VCaP (cell line): ENCODE measurements at regions not wholly inside any gene's neighbourhood (a gene's known extent, or its start where the extent isn't known, plus 50 kb on each side); places are given as distances from the start of the nearest gene placed in this dataset.
A peak's percentile ranks its signal among the peaks of the same experiment; 100 is the strongest.

Experiments
- H3K27ac ChIP-seq: fragments of 450-650 bp; 2 replicates; pipeline ENCODE4 v1.5.1; 2017
- TF ChIP-seq, protein P1 (sequence below): fragments of 450-650 bp; conservative IDR thresholded peaks from 2 replicates; pipeline ENCODE4 v1.5.1; 2017; ENCODE audit warnings: mild to moderate bottlenecking, moderate library complexity

DNA sequence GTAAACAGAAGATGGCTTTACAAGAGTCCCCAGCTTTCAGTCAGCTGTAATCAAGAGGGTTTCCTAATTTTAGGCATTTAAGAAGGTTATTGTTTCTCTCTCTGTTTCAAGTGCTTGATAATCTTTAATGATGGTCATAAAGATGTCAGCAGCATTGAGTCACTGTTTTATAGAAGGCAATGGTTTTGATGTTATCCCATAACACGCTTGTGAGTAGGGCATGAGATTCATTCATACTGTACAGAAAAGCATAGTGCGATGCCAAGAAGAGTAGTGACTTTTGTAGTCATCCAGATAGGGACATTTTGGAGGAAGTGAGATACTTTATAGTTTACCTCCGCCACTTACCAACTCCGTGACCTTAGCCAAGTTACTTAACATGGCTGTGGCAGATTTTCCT lies 364.2 kb upstream of the SLC10A2 start:
- H3K27ac ChIP-seq, result no peak overlapping the region
- TF ChIP-seq, protein P1, sequence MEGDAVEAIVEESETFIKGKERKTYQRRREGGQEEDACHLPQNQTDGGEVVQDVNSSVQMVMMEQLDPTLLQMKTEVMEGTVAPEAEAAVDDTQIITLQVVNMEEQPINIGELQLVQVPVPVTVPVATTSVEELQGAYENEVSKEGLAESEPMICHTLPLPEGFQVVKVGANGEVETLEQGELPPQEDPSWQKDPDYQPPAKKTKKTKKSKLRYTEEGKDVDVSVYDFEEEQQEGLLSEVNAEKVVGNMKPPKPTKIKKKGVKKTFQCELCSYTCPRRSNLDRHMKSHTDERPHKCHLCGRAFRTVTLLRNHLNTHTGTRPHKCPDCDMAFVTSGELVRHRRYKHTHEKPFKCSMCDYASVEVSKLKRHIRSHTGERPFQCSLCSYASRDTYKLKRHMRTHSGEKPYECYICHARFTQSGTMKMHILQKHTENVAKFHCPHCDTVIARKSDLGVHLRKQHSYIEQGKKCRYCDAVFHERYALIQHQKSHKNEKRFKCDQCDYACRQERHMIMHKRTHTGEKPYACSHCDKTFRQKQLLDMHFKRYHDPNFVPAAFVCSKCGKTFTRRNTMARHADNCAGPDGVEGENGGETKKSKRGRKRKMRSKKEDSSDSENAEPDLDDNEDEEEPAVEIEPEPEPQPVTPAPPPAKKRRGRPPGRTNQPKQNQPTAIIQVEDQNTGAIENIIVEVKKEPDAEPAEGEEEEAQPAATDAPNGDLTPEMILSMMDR, result no peak

DNA sequence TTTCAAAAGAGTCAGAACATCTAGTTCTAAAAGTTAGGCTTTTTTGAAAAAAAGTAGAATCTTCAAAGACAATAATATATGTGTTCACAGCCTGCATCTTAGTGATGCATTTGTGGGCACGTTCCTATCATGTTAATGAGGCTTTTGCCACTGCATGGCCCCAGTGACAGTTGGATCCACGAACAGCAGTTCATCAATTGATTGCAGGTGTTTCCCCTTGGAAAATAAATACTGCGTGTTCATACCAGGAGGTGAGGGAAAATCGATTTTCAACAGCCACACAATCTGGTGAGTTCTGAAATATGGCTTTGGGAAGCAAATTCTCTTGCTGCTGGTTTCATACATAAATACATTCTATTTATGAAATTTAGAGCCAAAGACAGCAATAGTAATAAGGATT lies 343.8 kb upstream of the SLC10A2 start:
- TF ChIP-seq, protein P1, result no peak

DNA sequence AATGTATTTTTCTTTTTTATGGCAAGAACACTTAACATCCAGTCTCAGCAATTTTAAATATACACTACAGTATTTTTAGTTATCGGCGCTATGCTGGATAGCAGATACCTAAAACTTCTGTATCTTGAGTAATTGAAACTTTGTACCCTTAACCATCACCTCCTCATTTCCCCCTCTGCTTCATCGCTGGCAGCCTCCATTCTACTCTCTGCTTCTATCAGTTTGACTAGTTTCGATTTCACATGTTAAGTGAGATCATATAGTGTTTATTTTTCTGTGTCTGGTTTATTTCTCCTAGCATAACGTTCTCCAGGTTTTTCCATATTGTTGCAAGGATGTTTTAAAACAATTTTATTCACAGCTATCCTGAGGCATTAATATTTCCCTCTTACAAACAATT lies 340.8 kb upstream of the SLC10A2 start:
- TF ChIP-seq, protein P1, result no peak
- H3K27ac ChIP-seq, result no peak overlapping the region

More for the DNA sequence above, 343.8 kb upstream of the SLC10A2 start:
- H3K27ac ChIP-seq, result no peak overlapping the region

DNA sequence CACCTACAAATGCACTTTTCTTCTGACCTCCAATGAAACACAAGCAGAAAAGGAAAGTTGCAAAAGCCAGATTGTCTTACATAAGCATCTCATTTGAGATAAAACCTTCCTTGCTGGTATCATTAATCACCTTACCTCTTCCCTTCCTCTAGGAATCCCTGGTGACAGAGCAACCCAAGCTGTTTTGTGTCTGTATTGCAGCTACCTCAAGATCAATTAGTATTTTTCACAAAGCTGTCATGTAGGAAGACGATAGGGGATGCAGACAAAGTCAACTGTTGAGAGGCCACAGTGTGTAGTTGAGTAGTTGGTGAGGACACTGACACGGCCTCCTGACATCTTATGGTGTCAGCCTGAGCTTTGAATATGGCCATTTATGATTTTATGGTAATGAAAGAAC lies 339.1 kb upstream of the SLC10A2 start:
- TF ChIP-seq, protein P1, result no peak
- H3K27ac ChIP-seq, result no peak overlapping the region

DNA sequence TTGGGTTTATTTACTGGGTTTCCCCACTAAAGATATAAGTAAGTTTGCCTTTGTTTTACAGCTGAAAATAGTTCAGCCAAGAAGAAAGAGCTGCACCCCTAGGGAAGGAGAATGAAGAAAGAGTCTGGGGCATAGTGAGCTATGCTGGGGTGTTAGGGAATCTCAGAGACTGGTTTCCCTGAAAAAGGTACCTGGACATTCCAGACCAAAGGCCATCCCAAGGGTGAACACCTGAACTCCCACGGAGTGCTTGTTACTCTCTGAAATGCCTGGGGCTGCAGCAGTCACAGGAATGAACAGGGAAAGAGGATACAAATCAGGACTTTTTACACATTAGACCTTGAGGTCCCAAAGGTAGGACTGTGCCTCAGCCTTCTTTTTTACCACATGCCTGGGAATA lies 337.6 kb upstream of the SLC10A2 start:
- TF ChIP-seq, protein P1, result no peak
- no peak overlapping the region for H3K27ac ChIP-seq

DNA sequence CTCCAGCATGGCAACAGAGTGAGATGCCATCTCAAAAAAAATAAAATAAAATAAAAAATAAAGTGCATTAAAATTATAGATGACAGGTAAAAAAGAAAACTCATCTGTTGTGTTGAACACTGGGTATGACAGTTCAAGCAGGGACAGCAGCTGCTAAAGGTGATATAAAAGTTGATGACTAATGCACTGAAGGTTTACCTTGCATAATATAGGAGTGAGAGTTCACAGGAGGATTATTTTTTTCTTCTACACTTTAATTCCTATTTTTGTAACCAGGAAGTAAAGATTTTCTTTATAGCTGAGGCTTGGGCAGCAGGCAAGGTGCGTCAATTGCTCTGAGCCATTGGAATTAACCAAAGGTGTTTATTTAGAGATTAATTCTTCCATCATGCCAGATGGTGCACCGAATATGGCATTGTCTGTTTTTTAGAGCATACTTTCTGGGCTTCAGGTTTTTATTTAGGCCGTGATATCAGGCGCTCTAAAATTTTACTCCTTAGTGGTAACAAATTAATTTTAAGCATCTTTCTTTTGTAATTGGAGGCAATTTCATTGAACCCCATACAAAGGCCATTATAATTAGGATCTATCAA lies 337.0 kb upstream of the SLC10A2 start:
- H3K27ac ChIP-seq, result no peak overlapping the region
- TF ChIP-seq, protein P1, result no peak

DNA sequence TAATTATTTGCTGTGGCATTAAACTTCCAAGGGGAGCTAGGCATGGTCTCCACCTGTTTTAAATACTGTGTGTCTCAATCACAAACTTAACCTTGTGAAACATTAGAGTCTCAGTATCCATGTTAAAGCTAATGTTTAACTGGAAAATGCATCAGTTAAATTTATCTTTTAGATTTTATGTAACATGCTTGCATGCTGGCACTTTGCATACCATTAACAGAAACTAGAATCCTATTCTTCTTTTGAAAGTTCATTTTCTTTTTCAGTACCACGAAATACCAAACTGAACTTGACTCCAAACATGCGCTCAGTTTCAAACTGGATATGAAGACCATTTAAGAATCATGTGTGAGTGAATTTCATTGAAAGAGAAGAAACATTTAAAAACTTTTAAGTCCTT lies 328.9 kb upstream of the SLC10A2 start:
- H3K27ac ChIP-seq, result 0 out of 2 replicates have a peak overlapping the region, but pooled peaks have one; percentile 12
- TF ChIP-seq, protein P1, result no peak
